ENCODE measurements at regions not wholly inside any gene's neighbourhood (a gene's known extent, or its start where the extent isn't known, plus 50 kb on each side); places are given as distances from the start of the nearest gene placed in this dataset.

DNA sequence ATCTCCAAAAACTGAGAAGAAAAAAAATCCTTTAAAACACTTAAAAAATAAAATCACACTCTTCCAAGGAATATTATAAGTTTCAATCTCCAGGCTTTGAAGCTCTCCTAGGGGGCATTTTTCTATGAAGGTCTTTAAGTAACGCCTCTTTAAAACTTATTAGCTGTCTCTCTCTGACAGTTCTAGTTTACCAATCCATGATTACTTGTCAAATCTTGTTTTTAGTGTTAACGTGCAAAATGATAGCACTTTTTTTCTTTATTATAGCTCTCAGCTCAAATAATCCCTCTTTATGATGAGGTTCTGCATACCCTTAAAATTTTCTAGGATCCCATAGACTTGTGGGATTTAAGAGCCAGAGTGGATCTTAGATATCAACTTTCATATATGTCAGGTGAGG lies 369.0 kb downstream of the DOK5 start:
- TF ChIP-seq, protein P1, sequence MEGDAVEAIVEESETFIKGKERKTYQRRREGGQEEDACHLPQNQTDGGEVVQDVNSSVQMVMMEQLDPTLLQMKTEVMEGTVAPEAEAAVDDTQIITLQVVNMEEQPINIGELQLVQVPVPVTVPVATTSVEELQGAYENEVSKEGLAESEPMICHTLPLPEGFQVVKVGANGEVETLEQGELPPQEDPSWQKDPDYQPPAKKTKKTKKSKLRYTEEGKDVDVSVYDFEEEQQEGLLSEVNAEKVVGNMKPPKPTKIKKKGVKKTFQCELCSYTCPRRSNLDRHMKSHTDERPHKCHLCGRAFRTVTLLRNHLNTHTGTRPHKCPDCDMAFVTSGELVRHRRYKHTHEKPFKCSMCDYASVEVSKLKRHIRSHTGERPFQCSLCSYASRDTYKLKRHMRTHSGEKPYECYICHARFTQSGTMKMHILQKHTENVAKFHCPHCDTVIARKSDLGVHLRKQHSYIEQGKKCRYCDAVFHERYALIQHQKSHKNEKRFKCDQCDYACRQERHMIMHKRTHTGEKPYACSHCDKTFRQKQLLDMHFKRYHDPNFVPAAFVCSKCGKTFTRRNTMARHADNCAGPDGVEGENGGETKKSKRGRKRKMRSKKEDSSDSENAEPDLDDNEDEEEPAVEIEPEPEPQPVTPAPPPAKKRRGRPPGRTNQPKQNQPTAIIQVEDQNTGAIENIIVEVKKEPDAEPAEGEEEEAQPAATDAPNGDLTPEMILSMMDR (conservative IDR thresholded peaks at IDR 0.05 in 1 of 2, IDR thresholded peaks at IDR 0.05 in 1 of 2; ENCODE audit: low read depth in 1 of 2, low read length in 2 of 2) = no peak
- no peak for TF ChIP-seq EZH2 (IDR thresholded peaks at IDR 0.05; ENCODE audit: low read length, missing control alignments)

Measured in fibroblast of lung (primary cell).